CD4-positive, alpha-beta T cell (primary cell): ENCODE measurements at regions not wholly inside any gene's neighbourhood (a gene's known extent, or its start where the extent isn't known, plus 50 kb on each side); places are given as distances from the start of the nearest gene placed in this dataset.

ENCODE experiments used
- ATAC-seq: fragments of 200-7000 bp; cut with Tn5 transposase; one replicate; pipeline ENCODE4 v1.10.0; 2022; ENCODE audit warnings: mild to moderate bottlenecking; ENCODE audit not compliant: poor library complexity
- CTCF ChIA-PET: fragments of 350-600 bp; sonication (Branson Sonifier 250); formaldehyde crosslinking; loops from one replicate; lab custom pipeline; 2021; ENCODE audit warnings: antibody characterized with exemption, inconsistent platforms; lab: Charles Lee
- POLR2A ChIA-PET: fragments of 350-600 bp; sonication (Branson Sonifier 250); formaldehyde crosslinking; loops from one replicate; lab custom pipeline; 2021; ENCODE audit warnings: antibody characterized with exemption, inconsistent platforms; lab: Charles Lee
- DNase-seq, 14 experiments: peaks; one replicate each; pipeline ENCODE4 v3.0.0-alpha.2; 2013 to 2020; ENCODE audit warnings: mixed read lengths in 2 of 14
- H3K27ac ChIP-seq, 2 donors: one replicate each; pipeline versions ENCODE4 v1.5.1 to v1.7.0; 2013; ENCODE audit warnings: low read length in 2 of 2, low read depth in 1 of 2, mild to moderate bottlenecking in 1 of 2
- H3K27me3 ChIP-seq, 2 experiments: 1 replicate in 1 of 2; 2 replicates in 1 of 2; pipeline versions ENCODE4 v1.6.1 to v1.7.0; 2013; ENCODE audit warnings: low read length in 2 of 2, control low read depth in 1 of 2, mild to moderate bottlenecking in 1 of 2, moderate library complexity in 1 of 2; ENCODE audit not compliant: insufficient read depth in 2 of 2, control insufficient read depth in 1 of 2
- H3K36me3 ChIP-seq: one replicate; pipeline ENCODE4 v1.6.1; 2013; ENCODE audit warnings: low read length, control low read depth; ENCODE audit not compliant: insufficient read depth
- H3K4me1 ChIP-seq: one replicate; pipeline ENCODE4 v1.6.1; 2013; ENCODE audit warnings: low read length, control low read depth; ENCODE audit not compliant: insufficient read depth
- H3K4me3 ChIP-seq: one replicate; pipeline ENCODE4 v1.5.1; 2013; ENCODE audit warnings: mild to moderate bottlenecking, low read length, moderate library complexity
- H3K9me3 ChIP-seq, 2 experiments: 1 replicate in 1 of 2; 2 replicates in 1 of 2; pipeline versions ENCODE4 v1.6.1 to v1.7.0; 2013; ENCODE audit warnings: low read length in 2 of 2, mild to moderate bottlenecking in 2 of 2, control low read depth in 1 of 2, moderate library complexity in 1 of 2; ENCODE audit not compliant: control insufficient read depth in 1 of 2, insufficient read depth in 1 of 2
- H3K27ac Mint-ChIP-seq: one replicate; pipeline ENCODE4 v1.8.0; 2020; ENCODE audit warnings: mixed read lengths
- H3K27me3 Mint-ChIP-seq: one replicate; pipeline ENCODE4 v1.8.0; 2021; ENCODE audit warnings: mixed read lengths
- H3K36me3 Mint-ChIP-seq: one replicate; pipeline ENCODE4 v1.8.0; 2021; ENCODE audit warnings: low read depth, mixed read lengths
- H3K4me1 Mint-ChIP-seq: one replicate; pipeline ENCODE4 v1.8.0; 2021; ENCODE audit warnings: low read depth, mixed read lengths
- H3K4me3 Mint-ChIP-seq: one replicate; pipeline ENCODE4 v1.8.0; 2020; ENCODE audit warnings: mild to moderate bottlenecking, mixed read lengths
- H3K9me3 Mint-ChIP-seq: one replicate; pipeline ENCODE4 v1.8.0; 2020; ENCODE audit warnings: mixed read lengths
- intact Hi-C, 2 experiments: fragments of 100-400 bp; cut with DNase I in 1 of 2; cut with micrococcal nuclease in 1 of 2; formaldehyde crosslinking; loops; one replicate each; pipeline versions ENCODE4 v1.15.1 to v1.9.0; 2023 to 2025; cut with DNase I, micrococcal nuclease
- TF ChIP-seq, protein P1 (sequence below): fragments of 200-600 bp; IDR thresholded peaks from one replicate; pipeline ENCODE4 v1.8.0; 2022; ENCODE audit warnings: antibody characterized with exemption, mild to moderate bottlenecking

GRCh38 chr5:54769746-54770145 is 215.6 kb downstream of the ESM1 start:
- Mint-ChIP-seq H3K36me3 (no peaks in the 10 kb centered on the region), H3K27ac (no peak overlapping the region), H3K27me3 (no peaks in the 10 kb centered on the region), H3K9me3 (no peaks in the 10 kb centered on the region), H3K4me1 (no peaks in the 10 kb centered on the region), H3K4me3 (no peak overlapping the region)
- H3K36me3 ChIP-seq, result no peaks in the 10 kb centered on the region
- no peaks in the 10 kb centered on the region for H3K27me3 ChIP-seq
- no peak for ATAC-seq
- intact Hi-C loops, result no loop called here
- no peaks in the 10 kb centered on the region for H3K9me3 ChIP-seq
- H3K4me1 ChIP-seq, result no peaks in the 10 kb centered on the region
- POLR2A ChIA-PET, result no interaction called here
- TF ChIP-seq, protein P1, sequence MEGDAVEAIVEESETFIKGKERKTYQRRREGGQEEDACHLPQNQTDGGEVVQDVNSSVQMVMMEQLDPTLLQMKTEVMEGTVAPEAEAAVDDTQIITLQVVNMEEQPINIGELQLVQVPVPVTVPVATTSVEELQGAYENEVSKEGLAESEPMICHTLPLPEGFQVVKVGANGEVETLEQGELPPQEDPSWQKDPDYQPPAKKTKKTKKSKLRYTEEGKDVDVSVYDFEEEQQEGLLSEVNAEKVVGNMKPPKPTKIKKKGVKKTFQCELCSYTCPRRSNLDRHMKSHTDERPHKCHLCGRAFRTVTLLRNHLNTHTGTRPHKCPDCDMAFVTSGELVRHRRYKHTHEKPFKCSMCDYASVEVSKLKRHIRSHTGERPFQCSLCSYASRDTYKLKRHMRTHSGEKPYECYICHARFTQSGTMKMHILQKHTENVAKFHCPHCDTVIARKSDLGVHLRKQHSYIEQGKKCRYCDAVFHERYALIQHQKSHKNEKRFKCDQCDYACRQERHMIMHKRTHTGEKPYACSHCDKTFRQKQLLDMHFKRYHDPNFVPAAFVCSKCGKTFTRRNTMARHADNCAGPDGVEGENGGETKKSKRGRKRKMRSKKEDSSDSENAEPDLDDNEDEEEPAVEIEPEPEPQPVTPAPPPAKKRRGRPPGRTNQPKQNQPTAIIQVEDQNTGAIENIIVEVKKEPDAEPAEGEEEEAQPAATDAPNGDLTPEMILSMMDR, result no peak
- no peak for DNase-seq
- no peak overlapping the region for H3K27ac ChIP-seq
- no peak overlapping the region for H3K4me3 ChIP-seq
- CTCF ChIA-PET, result no interaction called here

- Mint-ChIP-seq H3K27me3 (no peaks in the 10 kb centered on the region), H3K4me3 (no peak overlapping the region), H3K27ac (no peak overlapping the region), H3K4me1 (no peaks in the 10 kb centered on the region), H3K9me3 (no peaks in the 10 kb centered on the region), H3K36me3 (no peaks in the 10 kb centered on the region)
- DNase-seq (no peak), ATAC-seq (no peak)
- Histone ChIP-seq H3K36me3 (no peaks in the 10 kb centered on the region), H3K4me1 (no peaks in the 10 kb centered on the region), H3K4me3 (no peak overlapping the region), H3K9me3 (no peaks in the 10 kb centered on the region), H3K27ac (no peak overlapping the region), H3K27me3 (no peaks in the 10 kb centered on the region)
- TF ChIP-seq, protein P1, result no peak
- ChIA-PET POLR2A (no interaction called here), CTCF (no interaction called here)
- intact Hi-C loops, result no loop called here
Observed at GRCh38 chr5:54769072-54769471, 216.3 kb downstream of the ESM1 start.

DNA sequence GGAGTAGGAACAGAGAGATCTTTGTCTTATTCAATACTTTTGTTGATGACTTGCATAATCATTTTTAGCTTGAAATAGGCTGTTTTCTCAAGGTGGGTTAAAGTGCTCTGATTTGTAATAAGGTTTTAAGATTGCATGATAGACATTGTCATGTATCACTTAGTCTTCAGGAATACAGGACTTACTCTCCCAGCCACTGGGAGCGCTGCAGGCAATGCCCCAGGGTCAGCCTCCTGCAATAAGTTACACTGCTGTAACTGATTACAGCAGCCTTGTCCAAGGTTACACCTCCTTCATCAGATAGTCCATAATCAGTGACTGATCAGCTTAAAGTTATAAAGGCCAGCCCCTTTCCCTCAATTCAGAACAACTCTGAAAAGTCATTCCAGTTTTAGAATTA is 218.6 kb downstream of the ESM1 start:
- Histone ChIP-seq H3K36me3 (no peaks in the 10 kb centered on the region), H3K4me3 (no peak overlapping the region), H3K9me3 (no peaks in the 10 kb centered on the region), H3K4me1 (no peaks in the 10 kb centered on the region), H3K27ac (no peak overlapping the region), H3K27me3 (no peaks in the 10 kb centered on the region)
- Mint-ChIP-seq H3K4me1 (no peaks in the 10 kb centered on the region), H3K4me3 (no peak overlapping the region), H3K27ac (no peak overlapping the region), H3K9me3 (no peaks in the 10 kb centered on the region), H3K27me3 (no peaks in the 10 kb centered on the region), H3K36me3 (no peaks in the 10 kb centered on the region)
- no peak for DNase-seq
- no peak for ATAC-seq
- CTCF ChIA-PET, result no interaction called here
- POLR2A ChIA-PET, result interaction anchor here (0.6 kb wide), 1 partner anchor 89 kb away, joined by 3 read pairs; no protein-coding TSS in a partner anchor
- intact Hi-C loops, result no loop called here
- TF ChIP-seq, protein P1, result no peak
